ENCODE measurements at regions not wholly inside any gene's neighbourhood (a gene's known extent, or its start where the extent isn't known, plus 50 kb on each side); places are given as distances from the start of the nearest gene placed in this dataset.

DNA sequence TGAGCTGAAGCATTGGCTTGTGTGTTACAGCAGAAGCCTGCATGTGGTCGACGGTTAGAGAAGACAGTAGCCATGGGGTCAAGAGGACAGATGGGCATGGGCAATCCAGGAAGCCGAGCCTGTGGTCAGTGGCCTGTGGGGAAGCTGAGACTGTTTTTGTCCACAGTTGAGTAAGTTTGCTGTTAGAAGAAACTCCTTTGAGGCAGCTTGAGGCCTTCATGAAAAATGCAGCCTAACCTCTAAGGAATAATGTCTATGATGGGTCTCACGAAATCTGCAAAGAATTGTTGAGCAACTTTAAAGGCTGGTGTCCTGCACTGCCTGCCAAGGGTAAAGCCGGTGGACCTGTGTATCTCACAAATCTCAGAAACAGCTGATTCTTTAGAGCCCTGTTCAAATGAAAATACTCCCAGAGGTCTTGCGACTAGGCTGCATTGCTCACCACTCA, 322.4 kb downstream of the SETD4 start:
- no peak for TF ChIP-seq POLR2A (IDR thresholded peaks at IDR 0.05; ENCODE audit: low read length)
- no peak for TF ChIP-seq GATA1 (IDR thresholded peaks at IDR 0.05; ENCODE audit: low read depth, low read length)

Measured in erythroblast (primary cell).